Common myeloid progenitor, CD34-positive (primary cell): ENCODE measurements at regions not wholly inside any gene's neighbourhood (a gene's known extent, or its start where the extent isn't known, plus 50 kb on each side); places are given as distances from the start of the nearest gene placed in this dataset.

Experiments used
- CTCF ChIA-PET: fragments of 350-600 bp; sonication (Branson Sonifier 250); formaldehyde crosslinking; loops from one replicate; lab custom pipeline; 2021; ENCODE audit warnings: antibody characterized with exemption; lab: Charles Lee
- POLR2A ChIA-PET: fragments of 350-600 bp; sonication (Branson Sonifier 250); formaldehyde crosslinking; loops from one replicate; lab custom pipeline; 2021; ENCODE audit warnings: antibody characterized with exemption; lab: Charles Lee
- DNase-seq, 3 donors: peaks; one replicate each; pipeline versions ENCODE4 v3.0.0 to v3.0.0-alpha.2; 2013
- H3K27ac ChIP-seq, 2 experiments: 1 replicate in 1 of 2; 2 replicates in 1 of 2; pipeline ENCODE4 v1.7.0; 2013; ENCODE audit warnings: inconsistent platforms in 2 of 2, low read length in 2 of 2, mild to moderate bottlenecking in 2 of 2, low read depth in 1 of 2, moderate library complexity in 1 of 2; ENCODE audit not compliant: severe bottlenecking in 2 of 2, insufficient read depth in 1 of 2, poor library complexity in 1 of 2
- H3K27me3 ChIP-seq, 5 experiments: replicated peaks in 2 of 5; 1 replicate in 3 of 5; 2 replicates in 2 of 5; pipeline versions ENCODE4 v1.6.1 to v1.7.0; 2013; ENCODE audit warnings: low read length in 4 of 5, mild to moderate bottlenecking in 2 of 5, moderate library complexity in 2 of 5, inconsistent platforms in 1 of 5; ENCODE audit not compliant: insufficient read depth in 5 of 5, control insufficient read depth in 4 of 5
- H3K36me3 ChIP-seq, 4 experiments: 1 replicate in 2 of 4; 2 replicates in 2 of 4; pipeline versions ENCODE4 v1.6.1 to v1.7.0; 2013; ENCODE audit warnings: low read length in 3 of 4, control low read depth in 1 of 4, mild to moderate bottlenecking in 1 of 4; ENCODE audit not compliant: control insufficient read depth in 4 of 4, insufficient read depth in 4 of 4
- H3K4me1 ChIP-seq, 4 experiments: 1 replicate in 3 of 4; 2 replicates in 1 of 4; pipeline versions ENCODE4 v1.6.1 to v1.7.1; 2013; ENCODE audit warnings: low read length in 3 of 4, mild to moderate bottlenecking in 3 of 4, control low read depth in 1 of 4, inconsistent platforms in 1 of 4, moderate library complexity in 1 of 4; ENCODE audit not compliant: control insufficient read depth in 4 of 4, insufficient read depth in 4 of 4; ENCODE audit errors: control extremely low read depth in 1 of 4
- H3K4me3 ChIP-seq, 7 experiments: 1 replicate in 4 of 7; 2 replicates in 3 of 7; pipeline versions ENCODE4 v1.5.1 to v1.7.0; 2013; ENCODE audit warnings: mild to moderate bottlenecking in 7 of 7, low read length in 6 of 7, moderate library complexity in 6 of 7, inconsistent platforms in 2 of 7, low read depth in 2 of 7, control low read depth in 1 of 7; ENCODE audit not compliant: insufficient read depth in 4 of 7, control insufficient read depth in 1 of 7; ENCODE audit errors: extremely low read depth in 1 of 7
- H3K9me3 ChIP-seq, 5 experiments: 1 replicate in 4 of 5; 2 replicates in 1 of 5; pipeline versions ENCODE4 v1.6.1 to v1.7.1; 2013; ENCODE audit warnings: low read length in 4 of 5, mild to moderate bottlenecking in 2 of 5, inconsistent platforms in 1 of 5, low read depth in 1 of 5, moderate library complexity in 1 of 5; ENCODE audit not compliant: control insufficient read depth in 4 of 5, insufficient read depth in 2 of 5; ENCODE audit errors: control extremely low read depth in 1 of 5
- WGBS: methylation state at CpG from one replicate; pipeline ENCODE4 v1.1.5; 2013; ENCODE audit not compliant: insufficient coverage; 5-methylcytosine and 5-hydroxymethylcytosine counted together

DNA sequence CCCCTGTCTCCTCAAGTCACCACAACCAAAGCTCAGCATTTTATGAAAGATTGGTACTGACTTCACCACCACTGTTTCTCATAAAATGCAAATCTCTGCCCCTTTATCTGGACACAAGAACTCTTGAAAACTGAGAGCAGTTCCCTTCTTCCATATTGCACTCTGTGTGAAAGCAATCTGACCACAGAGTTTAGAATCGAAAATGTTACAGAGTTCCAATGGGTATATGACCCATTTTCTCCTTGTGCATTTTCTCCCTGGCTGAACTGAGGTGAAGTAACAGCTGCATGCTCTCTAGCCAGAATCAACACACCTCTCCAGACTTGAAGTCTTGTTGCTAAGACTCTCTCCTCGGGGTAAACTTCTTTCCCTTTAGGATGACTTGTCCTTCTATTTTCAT lies 111.0 kb upstream of the PLCXD3 start:
- 77% methylated on average over 2 of the region's 2 CpGs for WGBS
- Histone ChIP-seq H3K27ac (no peak overlapping the region), H3K4me3 (no peak overlapping the region), H3K27me3 (no peaks in the 10 kb centered on the region), H3K9me3 (no peaks in the 10 kb centered on the region), H3K36me3 (no peaks in the 10 kb centered on the region), H3K4me1 (no peaks in the 10 kb centered on the region)
- ChIA-PET POLR2A (no interaction called here), CTCF (no interaction called here)
- no peak for DNase-seq

DNA sequence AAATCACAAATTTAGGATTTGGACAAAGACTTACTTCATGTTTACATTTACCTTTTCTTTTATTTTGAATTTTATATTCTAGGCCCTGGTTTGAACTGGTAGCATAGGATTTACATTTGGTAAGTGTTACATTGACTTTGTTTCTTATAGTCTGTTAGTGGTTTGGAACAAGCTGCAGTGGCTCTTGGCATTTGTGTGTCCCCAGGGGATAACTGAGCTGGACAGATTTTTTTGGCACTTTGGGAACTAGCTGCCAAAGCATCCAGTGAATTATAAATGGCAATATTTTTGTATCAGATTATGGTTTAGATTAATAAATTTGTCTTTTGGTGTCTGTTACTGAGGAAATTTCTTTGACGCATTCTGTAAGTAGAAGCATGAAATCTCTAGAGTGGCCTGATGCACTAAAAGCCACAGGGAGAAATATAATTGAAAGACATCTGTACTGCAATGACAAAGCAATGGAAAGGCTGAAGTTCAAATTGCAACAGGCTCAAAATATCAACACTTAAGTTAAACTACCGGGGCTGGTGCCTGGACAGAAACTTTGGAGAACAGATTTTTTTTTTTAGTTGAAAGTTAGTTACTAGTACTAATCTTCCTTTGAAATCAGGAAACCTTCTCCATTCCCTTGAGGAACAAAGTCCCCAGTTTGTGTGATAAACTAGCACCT lies 107.6 kb upstream of the PLCXD3 start:
- Histone ChIP-seq H3K36me3 (no peaks in the 10 kb centered on the region), H3K4me1 (no peaks in the 10 kb centered on the region), H3K27ac (no peak overlapping the region), H3K9me3 (no peaks in the 10 kb centered on the region), H3K27me3 (no peaks in the 10 kb centered on the region), H3K4me3 (no peak overlapping the region)
- WGBS: 100% methylated on average over 1 of the region's 2 CpGs
- DNase-seq: no peak
- ChIA-PET POLR2A (no interaction called here), CTCF (no interaction called here)

DNA sequence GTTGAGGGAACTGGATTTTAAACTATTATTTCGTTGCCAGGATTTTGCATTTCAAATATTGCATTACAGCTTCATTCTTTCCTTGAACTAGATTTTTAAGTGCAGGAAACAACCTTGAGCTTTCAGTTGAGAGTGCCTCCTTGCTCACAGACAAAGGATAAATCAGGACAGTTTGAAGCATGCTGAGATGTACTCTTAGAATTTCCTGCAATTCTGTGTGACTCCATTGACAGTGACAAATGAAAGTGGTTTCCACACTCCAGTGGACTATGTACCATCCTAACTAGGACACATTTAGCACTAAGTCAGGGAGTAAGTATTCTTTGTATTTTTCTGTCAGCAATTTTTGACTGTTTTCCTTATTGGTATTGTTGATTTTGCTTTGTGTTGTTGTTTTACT lies 100.0 kb upstream of the PLCXD3 start:
- WGBS: no CpG with 5 or more reads among the region's 1 CpG
- POLR2A ChIA-PET: no interaction called here
- no peak overlapping the region for H3K27ac ChIP-seq
- no peaks in the 10 kb centered on the region for H3K27me3 ChIP-seq
- CTCF ChIA-PET: no interaction called here
- DNase-seq: no peak
- no peaks in the 10 kb centered on the region for H3K4me1 ChIP-seq
- peaks cover 0 to 2% (median 0%) of the 10 kb centered on the region in 5 experiments for H3K9me3 ChIP-seq
- no peaks in the 10 kb centered on the region for H3K36me3 ChIP-seq
- no peak overlapping the region for H3K4me3 ChIP-seq

DNA sequence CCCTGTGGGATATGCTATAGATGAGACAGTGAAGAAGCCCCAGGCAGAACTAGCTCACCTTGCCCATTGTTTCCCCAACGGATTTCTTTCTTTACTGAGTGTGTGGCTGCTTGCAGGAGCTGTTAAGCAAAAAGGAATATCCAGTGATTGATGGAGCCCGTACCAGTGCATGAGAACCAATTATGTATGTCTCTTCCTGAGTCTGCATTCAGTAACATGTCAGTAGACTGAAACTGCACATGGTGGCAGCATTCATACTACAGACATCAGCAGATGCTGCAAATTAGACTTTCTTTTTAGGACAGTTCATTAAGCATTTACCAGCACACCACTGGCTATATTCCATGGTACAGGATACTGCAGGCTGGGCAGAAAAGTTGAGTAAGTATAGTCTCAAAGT lies 90.3 kb upstream of the PLCXD3 start:
- Histone ChIP-seq H3K9me3 (no peaks in the 10 kb centered on the region), H3K27ac (no peak overlapping the region), H3K4me1 (no peaks in the 10 kb centered on the region), H3K27me3 (no peaks in the 10 kb centered on the region), H3K4me3 (no peak overlapping the region), H3K36me3 (no peaks in the 10 kb centered on the region)
- ChIA-PET CTCF (no interaction called here), POLR2A (no interaction called here)
- no peak for DNase-seq
- 84% methylated on average over 2 of the region's 2 CpGs for WGBS

DNA sequence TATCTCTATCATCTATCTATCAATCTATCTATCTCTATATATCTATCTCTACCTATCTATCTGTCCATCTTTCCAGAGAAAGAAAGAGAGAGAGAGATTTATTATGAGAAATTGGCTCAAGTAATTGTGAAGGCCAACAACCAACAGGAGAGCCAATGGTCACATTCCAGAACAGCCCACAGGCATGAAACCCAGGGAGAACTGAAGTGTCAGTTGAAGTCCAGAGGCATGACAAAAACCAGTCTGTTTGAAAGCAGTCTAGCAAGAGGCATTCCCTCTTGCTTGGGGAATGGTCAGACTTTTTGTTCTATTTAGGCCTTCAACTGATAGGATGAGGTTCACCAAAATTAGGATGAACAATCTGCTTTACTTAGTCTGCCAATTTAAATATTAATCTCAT lies 87.6 kb upstream of the PLCXD3 start:
- CTCF ChIA-PET: no interaction called here

DNA sequence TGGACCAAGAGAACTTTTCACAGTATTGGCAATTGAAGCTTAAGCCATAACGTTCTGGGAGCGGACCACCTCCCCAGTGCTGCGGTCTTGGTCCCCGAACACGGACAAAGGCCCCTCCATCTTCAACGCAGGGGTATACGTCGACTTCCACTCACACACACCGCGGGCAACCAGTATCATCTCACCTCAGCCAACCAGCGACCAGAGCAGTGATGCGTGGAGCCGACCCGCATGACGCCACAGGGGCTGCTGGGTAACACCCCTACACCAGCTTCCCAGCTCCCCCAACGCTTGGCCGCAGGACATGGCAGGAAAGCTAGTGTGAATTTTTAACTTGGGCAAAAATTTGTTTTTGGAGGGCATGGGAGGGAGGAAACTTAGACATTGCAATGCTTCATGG lies 77.3 kb upstream of the PLCXD3 start:
- DNase-seq: no peak
- H3K27me3 ChIP-seq: no peaks in the 10 kb centered on the region
- H3K27ac ChIP-seq: no peak overlapping the region
- no peaks in the 10 kb centered on the region for H3K36me3 ChIP-seq
- no peak overlapping the region for H3K4me3 ChIP-seq
- H3K9me3 ChIP-seq: no peaks in the 10 kb centered on the region
- no peaks in the 10 kb centered on the region for H3K4me1 ChIP-seq
- WGBS: 93% methylated on average over 9 of the region's 17 CpGs
- ChIA-PET CTCF (no interaction called here), POLR2A (no interaction called here)

More for the DNA sequence above, 87.6 kb upstream of the PLCXD3 start:
- no peaks in the 10 kb centered on the region for H3K9me3 ChIP-seq
- no peak overlapping the region for H3K27ac ChIP-seq
- H3K4me3 ChIP-seq: no peak overlapping the region
- no peaks in the 10 kb centered on the region for H3K27me3 ChIP-seq
- POLR2A ChIA-PET: no interaction called here
- no peaks in the 10 kb centered on the region for H3K36me3 ChIP-seq
- no peaks in the 10 kb centered on the region for H3K4me1 ChIP-seq
- no peak for DNase-seq

DNA sequence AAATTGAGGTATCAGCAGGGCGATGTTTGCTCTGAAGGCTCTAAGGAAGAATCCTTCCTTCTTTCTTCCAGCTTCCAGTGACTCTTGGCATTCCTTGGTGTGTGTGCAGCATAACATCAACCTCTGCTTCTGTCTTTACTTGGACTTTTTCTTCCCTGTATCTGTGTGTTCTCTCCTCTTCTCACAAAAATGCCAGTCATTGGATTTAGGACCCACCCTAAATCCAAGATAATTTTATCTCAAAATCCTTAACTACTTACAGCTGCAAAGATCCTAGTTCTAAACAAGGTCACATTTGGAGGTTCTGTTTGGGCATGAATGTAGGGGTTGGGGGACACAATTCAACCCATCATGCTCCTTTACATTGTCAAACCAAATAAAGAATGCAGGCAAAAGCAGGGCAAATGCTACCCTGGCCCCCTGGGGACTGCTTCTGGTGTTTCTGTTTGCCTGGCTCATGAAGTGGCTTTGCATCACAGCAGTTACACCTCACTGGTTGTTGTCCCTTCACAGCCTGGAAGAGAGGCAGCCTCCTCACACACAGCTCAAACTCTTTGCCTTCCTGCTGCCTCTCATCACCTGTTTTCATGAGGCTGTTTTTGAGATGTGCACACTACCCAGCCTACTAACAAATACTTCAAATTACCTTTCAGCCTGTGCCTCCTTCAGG lies 64.8 kb upstream of the PLCXD3 start:
- no peaks in the 10 kb centered on the region for H3K27me3 ChIP-seq
- no peaks in the 10 kb centered on the region for H3K9me3 ChIP-seq
- H3K4me1 ChIP-seq: no peaks in the 10 kb centered on the region
- POLR2A ChIA-PET: no interaction called here
- DNase-seq: no peak
- no peaks in the 10 kb centered on the region for H3K36me3 ChIP-seq
- CTCF ChIA-PET: no interaction called here
- H3K4me3 ChIP-seq: no peak overlapping the region
- no CpG with 5 or more reads among the region's 1 CpG for WGBS
- no peak overlapping the region for H3K27ac ChIP-seq
